ENCODE measurements at regions not wholly inside any gene's neighbourhood (a gene's known extent, or its start where the extent isn't known, plus 50 kb on each side); places are given as distances from the start of the nearest gene placed in this dataset.

DNA sequence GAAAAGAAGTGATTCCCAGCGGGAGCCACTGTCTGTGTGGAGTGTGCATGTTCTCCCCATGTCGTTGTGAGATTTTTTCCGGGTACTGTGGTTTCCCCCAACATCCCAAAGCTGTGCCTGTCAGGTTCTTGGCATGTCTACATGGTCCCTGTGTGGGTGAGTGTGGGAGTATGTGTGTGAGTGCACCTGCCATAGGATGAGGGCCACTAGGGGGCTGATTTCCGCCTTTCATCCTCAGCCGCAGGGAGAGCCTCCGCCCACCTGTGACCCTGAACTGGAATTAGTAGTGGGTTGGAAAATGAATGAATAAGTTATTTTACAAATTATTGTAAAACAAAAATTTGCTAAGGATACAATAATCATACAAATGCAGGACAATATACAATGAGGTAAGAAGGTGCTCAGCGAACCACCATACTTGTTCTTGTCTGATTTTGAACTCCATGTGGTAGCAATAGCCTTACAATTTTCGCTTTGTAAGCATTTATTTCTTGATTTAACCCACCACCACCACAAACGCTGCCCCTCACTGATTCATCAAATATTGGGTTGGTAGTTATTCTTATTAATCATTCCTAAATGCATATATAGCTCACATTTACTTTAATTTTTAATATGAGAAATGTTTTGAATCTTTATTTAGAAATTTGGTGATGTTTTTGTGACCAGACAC lies 641.2 kb upstream of the VSTM2A start:
- TF ChIP-seq, protein P1, sequence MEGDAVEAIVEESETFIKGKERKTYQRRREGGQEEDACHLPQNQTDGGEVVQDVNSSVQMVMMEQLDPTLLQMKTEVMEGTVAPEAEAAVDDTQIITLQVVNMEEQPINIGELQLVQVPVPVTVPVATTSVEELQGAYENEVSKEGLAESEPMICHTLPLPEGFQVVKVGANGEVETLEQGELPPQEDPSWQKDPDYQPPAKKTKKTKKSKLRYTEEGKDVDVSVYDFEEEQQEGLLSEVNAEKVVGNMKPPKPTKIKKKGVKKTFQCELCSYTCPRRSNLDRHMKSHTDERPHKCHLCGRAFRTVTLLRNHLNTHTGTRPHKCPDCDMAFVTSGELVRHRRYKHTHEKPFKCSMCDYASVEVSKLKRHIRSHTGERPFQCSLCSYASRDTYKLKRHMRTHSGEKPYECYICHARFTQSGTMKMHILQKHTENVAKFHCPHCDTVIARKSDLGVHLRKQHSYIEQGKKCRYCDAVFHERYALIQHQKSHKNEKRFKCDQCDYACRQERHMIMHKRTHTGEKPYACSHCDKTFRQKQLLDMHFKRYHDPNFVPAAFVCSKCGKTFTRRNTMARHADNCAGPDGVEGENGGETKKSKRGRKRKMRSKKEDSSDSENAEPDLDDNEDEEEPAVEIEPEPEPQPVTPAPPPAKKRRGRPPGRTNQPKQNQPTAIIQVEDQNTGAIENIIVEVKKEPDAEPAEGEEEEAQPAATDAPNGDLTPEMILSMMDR (IDR thresholded peaks at IDR 0.05), result no peak
- CTCF ChIA-PET, result no interaction called here
- no peak overlapping the region for H3K4me3 Mint-ChIP-seq
- peaks cover 20% of the 10 kb centered on the region for H3K9me3 Mint-ChIP-seq
- POLR2A ChIA-PET, result no interaction called here
- H3K27ac Mint-ChIP-seq, result no peak overlapping the region
- no peaks in the 10 kb centered on the region for H3K4me1 Mint-ChIP-seq (ENCODE audit: low read depth)
- no peaks in the 10 kb centered on the region for H3K27me3 Mint-ChIP-seq
- intact Hi-C loops (cut with micrococcal nuclease), result no loop called here
- no peak for ATAC-seq
- no peaks in the 10 kb centered on the region for H3K36me3 Mint-ChIP-seq (ENCODE audit: low read depth)
- no peak for DNase-seq

DNA sequence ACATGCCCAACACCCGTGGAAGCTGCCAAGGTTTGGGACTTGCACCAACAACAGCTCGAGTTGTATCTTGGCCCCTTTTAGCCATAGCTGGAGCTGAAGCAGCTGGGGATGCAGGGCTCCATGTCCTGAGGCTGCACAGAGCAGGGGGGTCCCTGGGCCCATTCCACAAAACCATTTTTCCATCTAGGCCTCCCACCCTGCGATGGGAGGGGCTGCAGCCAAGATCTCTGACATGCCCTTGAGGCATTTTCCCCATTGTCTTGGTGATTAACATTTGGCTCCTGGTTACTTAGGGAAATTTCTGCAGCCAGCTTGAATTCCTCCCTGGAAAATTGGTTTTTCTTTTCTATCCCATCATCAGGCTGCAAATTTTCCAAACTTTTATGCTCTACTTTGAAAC lies 637.8 kb upstream of the VSTM2A start:
- H3K27ac Mint-ChIP-seq, result no peak overlapping the region
- intact Hi-C loops (cut with micrococcal nuclease), result no loop called here
- no peaks in the 10 kb centered on the region for H3K27me3 Mint-ChIP-seq
- TF ChIP-seq, protein P1 (IDR thresholded peaks at IDR 0.05), result no peak
- no peak overlapping the region for H3K4me3 Mint-ChIP-seq
- ATAC-seq (no peak), DNase-seq (no peak)
- ChIA-PET CTCF (no interaction called here), POLR2A (no interaction called here)
- no peaks in the 10 kb centered on the region for H3K36me3 Mint-ChIP-seq (ENCODE audit: low read depth)
- H3K4me1 Mint-ChIP-seq (ENCODE audit: low read depth), result no peaks in the 10 kb centered on the region
- peaks cover 20% of the 10 kb centered on the region for H3K9me3 Mint-ChIP-seq

DNA sequence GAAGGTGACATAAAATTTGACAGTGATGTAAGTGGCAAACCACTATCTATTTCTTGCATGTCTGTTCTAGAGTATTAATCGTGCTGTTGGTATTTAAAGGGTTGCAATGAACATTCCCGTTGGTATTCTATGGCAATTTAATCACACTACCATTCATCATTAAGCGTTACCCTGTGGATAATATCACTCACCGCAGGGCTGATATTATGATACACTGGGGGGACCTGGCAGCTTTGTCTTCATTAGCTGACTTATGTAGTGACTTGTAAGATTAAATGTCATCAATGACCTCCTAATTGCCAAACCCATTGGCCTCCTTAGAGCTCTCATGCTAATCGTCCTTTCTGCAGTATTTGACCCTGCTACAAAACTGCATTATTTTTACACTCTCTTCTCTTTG lies 624.5 kb upstream of the VSTM2A start:
- no peak overlapping the region for H3K27ac Mint-ChIP-seq
- no peaks in the 10 kb centered on the region for H3K27me3 Mint-ChIP-seq
- ATAC-seq (no peak), DNase-seq (no peak)
- intact Hi-C loops (cut with micrococcal nuclease), result no loop called here
- H3K4me3 Mint-ChIP-seq, result no peak overlapping the region
- H3K36me3 Mint-ChIP-seq (ENCODE audit: low read depth), result no peaks in the 10 kb centered on the region
- H3K9me3 Mint-ChIP-seq, result peaks cover 28% of the 10 kb centered on the region
- ChIA-PET POLR2A (no interaction called here), CTCF (no interaction called here)
- TF ChIP-seq, protein P1 (IDR thresholded peaks at IDR 0.05), result no peak
- H3K4me1 Mint-ChIP-seq (ENCODE audit: low read depth), result no peaks in the 10 kb centered on the region

DNA sequence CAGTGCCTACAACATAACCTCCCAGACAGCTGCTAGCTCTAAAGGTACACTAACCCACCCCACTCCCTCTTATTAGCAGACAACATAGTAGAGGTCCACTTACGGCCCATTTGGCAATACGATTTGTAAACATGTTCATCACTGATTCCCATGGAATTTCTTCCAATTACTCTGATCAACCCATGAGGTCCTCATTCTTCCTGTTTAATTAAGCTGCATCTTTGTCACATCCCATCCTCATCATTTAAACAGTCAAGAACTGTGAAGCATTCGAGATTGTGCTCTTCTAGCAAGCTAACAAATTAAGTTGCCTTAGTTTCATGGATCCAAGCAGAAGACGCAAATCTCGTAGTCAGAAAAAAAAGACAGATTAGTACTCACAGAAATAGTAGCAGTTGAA lies 622.2 kb upstream of the VSTM2A start:
- H3K27me3 Mint-ChIP-seq, result no peaks in the 10 kb centered on the region
- H3K9me3 Mint-ChIP-seq, result peaks cover 25% of the 10 kb centered on the region
- H3K4me1 Mint-ChIP-seq (ENCODE audit: low read depth), result no peaks in the 10 kb centered on the region
- TF ChIP-seq, protein P1 (IDR thresholded peaks at IDR 0.05), result no peak
- no peak overlapping the region for H3K4me3 Mint-ChIP-seq
- no peaks in the 10 kb centered on the region for H3K36me3 Mint-ChIP-seq (ENCODE audit: low read depth)
- ChIA-PET POLR2A (no interaction called here), CTCF (no interaction called here)
- no peak overlapping the region for H3K27ac Mint-ChIP-seq
- DNase-seq, result no peak
- ATAC-seq, result no peak
- intact Hi-C loops (cut with micrococcal nuclease), result no loop called here

DNA sequence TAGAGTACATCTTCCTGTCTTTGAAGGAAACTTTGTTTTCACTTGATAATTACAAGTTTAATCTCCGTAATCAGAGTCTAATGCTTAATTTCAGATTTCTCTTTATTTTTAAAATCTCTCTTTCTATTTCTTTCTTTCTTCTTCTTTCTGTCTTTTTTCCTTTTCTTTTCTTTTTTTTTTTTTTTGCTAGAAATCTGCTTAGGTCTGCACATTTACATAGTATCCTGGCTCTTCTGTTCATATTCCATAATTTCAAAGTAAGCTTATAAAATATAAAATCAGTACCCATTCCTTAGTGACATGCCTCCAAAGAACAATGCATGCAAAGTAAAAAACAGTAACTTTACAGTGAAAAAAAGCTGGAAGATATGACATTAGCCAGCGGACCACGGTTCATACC lies 601.7 kb upstream of the VSTM2A start:
- DNase-seq (no peak), ATAC-seq (no peak)
- intact Hi-C loops (cut with micrococcal nuclease), result no loop called here
- CTCF ChIA-PET, result no interaction called here
- Mint-ChIP-seq H3K4me1 (ENCODE audit: low read depth) (no peaks in the 10 kb centered on the region), H3K27me3 (no peaks in the 10 kb centered on the region), H3K36me3 (ENCODE audit: low read depth) (no peaks in the 10 kb centered on the region), H3K9me3 (peaks cover 14% of the 10 kb centered on the region), H3K27ac (no peak overlapping the region), H3K4me3 (no peak overlapping the region)
- POLR2A ChIA-PET, result no interaction called here
- TF ChIP-seq, protein P1 (IDR thresholded peaks at IDR 0.05), result no peak

All from activated CD8-positive, alpha-beta T cell treated with anti-CD3 and anti-CD28 coated beads for 36 hours (primary cell).